Natural killer cell (primary cell): ENCODE measurements at regions not wholly inside any gene's neighbourhood (a gene's known extent, or its start where the extent isn't known, plus 50 kb on each side); places are given as distances from the start of the nearest gene placed in this dataset.

Experiments
- ATAC-seq, 3 donors: fragments of 150-1000 bp in 2 of 3; fragments of 200-7000 bp in 1 of 3; cut with Tn5 transposase; 1 replicate in 1 of 3; 2 replicates in 2 of 3; pipeline ENCODE4 v1.10.0; 2021; ENCODE audit warnings: mild to moderate bottlenecking in 2 of 3, moderate library complexity in 2 of 3
- DNase-seq, 2 donors: peaks; one replicate each; pipeline versions ENCODE4 v3.0.0 to v3.0.0-alpha.2; 2013 to 2021; ENCODE audit warnings: mixed read lengths in 1 of 2
- H3K27ac ChIP-seq: one replicate; pipeline ENCODE4 v1.5.1; 2013; ENCODE audit warnings: mild to moderate bottlenecking, low read length
- H3K27me3 ChIP-seq: one replicate; pipeline ENCODE4 v1.6.1; 2013; ENCODE audit warnings: low read length; ENCODE audit not compliant: control insufficient read depth, insufficient read depth
- H3K36me3 ChIP-seq: one replicate; pipeline ENCODE4 v1.6.1; 2013; ENCODE audit warnings: low read length; ENCODE audit not compliant: control insufficient read depth, insufficient read depth
- H3K4me1 ChIP-seq: one replicate; pipeline ENCODE4 v1.6.1; 2013; ENCODE audit warnings: low read length; ENCODE audit not compliant: control insufficient read depth, insufficient read depth
- H3K4me3 ChIP-seq: one replicate; pipeline ENCODE4 v1.5.1; 2013; ENCODE audit warnings: low read length
- H3K9me3 ChIP-seq: one replicate; pipeline ENCODE4 v1.6.1; 2013; ENCODE audit warnings: low read length; ENCODE audit not compliant: control insufficient read depth, insufficient read depth
- H3K27ac Mint-ChIP-seq, 2 donors: one replicate each; pipeline ENCODE4 v1.8.0; 2022; ENCODE audit warnings: mild to moderate bottlenecking in 2 of 2, mixed read lengths in 2 of 2, moderate library complexity in 1 of 2
- H3K27me3 Mint-ChIP-seq, 2 donors: one replicate each; pipeline ENCODE4 v1.8.0; 2022; ENCODE audit warnings: low read depth in 2 of 2, mixed read lengths in 2 of 2
- H3K36me3 Mint-ChIP-seq: one replicate; pipeline ENCODE4 v1.8.0; 2022; ENCODE audit warnings: mixed read lengths
- H3K4me1 Mint-ChIP-seq, 2 donors: one replicate each; pipeline ENCODE4 v1.8.0; 2022; ENCODE audit warnings: mixed read lengths in 2 of 2
- H3K4me3 Mint-ChIP-seq: one replicate; pipeline ENCODE4 v1.8.0; 2022; ENCODE audit warnings: mild to moderate bottlenecking, moderate library complexity, mixed read lengths
- H3K9me3 Mint-ChIP-seq, 2 donors: one replicate each; pipeline ENCODE4 v1.8.0; 2022; ENCODE audit warnings: mixed read lengths in 2 of 2
- CTCF ChIP-seq: fragments of 200-600 bp; IDR thresholded peaks from one replicate; pipeline ENCODE4 v1.8.0; 2022; ENCODE audit warnings: antibody characterized with exemption
- WGBS: methylation state at CpG from one replicate; pipeline ENCODE4 v1.1.7; 2013; ENCODE audit warnings: missing lambda C conversion rate; ENCODE audit not compliant: insufficient coverage; 5-methylcytosine and 5-hydroxymethylcytosine counted together
- intact Hi-C: fragments of 100-400 bp; cut with micrococcal nuclease; formaldehyde crosslinking; loops from one replicate; pipeline ENCODE4 v1.14.2; 2022

DNA sequence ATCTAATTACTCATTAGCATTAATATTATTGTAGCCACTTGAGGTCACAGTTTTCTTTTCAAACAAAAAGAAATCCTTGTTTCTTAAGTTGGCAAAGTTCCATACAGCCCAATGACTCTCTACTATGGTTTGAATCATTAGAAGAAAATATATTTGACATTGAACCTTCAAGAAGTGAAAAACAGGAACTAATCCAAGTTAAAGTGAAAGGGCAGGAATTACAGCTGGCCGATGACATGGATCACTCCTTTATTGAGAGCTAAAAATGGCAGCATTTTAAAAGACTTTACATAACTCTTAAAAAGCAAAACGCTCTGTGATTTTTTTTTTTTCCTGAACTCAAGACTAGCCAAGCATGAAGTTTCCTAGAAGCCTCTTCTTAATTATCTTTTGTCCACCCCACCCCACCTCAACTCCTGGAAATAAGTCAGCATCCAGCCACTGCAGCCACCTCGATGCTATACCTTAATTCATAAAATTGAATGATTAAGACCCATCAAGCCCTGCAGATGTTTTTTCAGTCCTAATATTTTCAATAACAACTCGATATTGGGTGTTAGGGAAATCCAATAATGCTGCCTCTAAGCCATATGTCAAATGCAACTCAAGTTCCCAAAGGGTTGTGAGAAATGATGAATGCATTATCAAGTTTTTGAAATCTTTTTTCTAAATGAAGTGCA is 323.1 kb downstream of the HHIPL2 start:
- Histone ChIP-seq H3K4me1 (no peaks in the 10 kb centered on the region), H3K36me3 (no peaks in the 10 kb centered on the region), H3K4me3 (no peak overlapping the region), H3K27me3 (no peaks in the 10 kb centered on the region), H3K27ac (no peak overlapping the region), H3K9me3 (no peaks in the 10 kb centered on the region)
- Mint-ChIP-seq H3K4me1 (no peaks in the 10 kb centered on the region), H3K4me3 (no peak overlapping the region), H3K27me3 (peaks cover 8 to 10% of the 10 kb centered on the region in 2 donors), H3K9me3 (peaks cover 0 to 2% of the 10 kb centered on the region in 2 donors), H3K36me3 (no peaks in the 10 kb centered on the region), H3K27ac (no peak overlapping the region)
- DNase-seq = no peak
- 48% methylated on average over 3 of the region's 4 CpGs for WGBS
- no peak for TF ChIP-seq CTCF
- intact Hi-C loops = no loop called here
- ATAC-seq = no peak

DNA sequence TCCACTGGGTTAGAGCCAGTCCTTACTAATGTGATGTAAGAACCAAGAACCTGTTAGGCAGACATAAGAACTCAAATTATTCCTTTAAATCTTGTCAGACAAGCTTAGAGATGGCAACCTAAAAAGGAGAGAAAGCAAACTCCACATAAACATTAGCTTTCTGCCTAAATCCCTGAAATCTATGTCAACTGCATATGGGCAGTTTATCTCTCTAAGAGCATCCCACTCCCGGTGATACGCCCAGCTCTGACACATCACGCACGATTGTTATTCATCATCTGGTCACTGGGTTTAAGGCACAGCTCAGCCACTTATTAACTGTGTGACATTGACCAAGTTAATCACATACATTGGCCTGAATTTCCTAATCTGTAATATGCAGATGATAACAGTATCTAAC is 323.7 kb downstream of the HHIPL2 start:
- no peak for ATAC-seq
- 95% methylated on average over 4 of the region's 4 CpGs for WGBS
- Histone ChIP-seq H3K27me3 (no peaks in the 10 kb centered on the region), H3K9me3 (no peaks in the 10 kb centered on the region), H3K36me3 (no peaks in the 10 kb centered on the region), H3K4me3 (no peak overlapping the region), H3K27ac (no peak overlapping the region), H3K4me1 (no peaks in the 10 kb centered on the region)
- H3K4me1 Mint-ChIP-seq = no peaks in the 10 kb centered on the region
- no peak for DNase-seq
- intact Hi-C loops = no loop called here
- H3K27me3 Mint-ChIP-seq = peaks cover 2 to 10% of the 10 kb centered on the region in 2 donors
- peaks cover 0 to 2% of the 10 kb centered on the region in 2 donors for H3K9me3 Mint-ChIP-seq
- H3K27ac Mint-ChIP-seq = no peak overlapping the region
- H3K36me3 Mint-ChIP-seq = peaks cover 2% of the 10 kb centered on the region
- no peak for TF ChIP-seq CTCF
- no peak overlapping the region for H3K4me3 Mint-ChIP-seq

- Histone ChIP-seq H3K4me1 (no peaks in the 10 kb centered on the region), H3K27me3 (no peaks in the 10 kb centered on the region), H3K4me3 (no peak overlapping the region), H3K27ac (no peak overlapping the region), H3K36me3 (no peaks in the 10 kb centered on the region), H3K9me3 (no peaks in the 10 kb centered on the region)
- peaks cover 0 to 11% of the 10 kb centered on the region in 2 donors for H3K27me3 Mint-ChIP-seq
- intact Hi-C loops = no loop called here
- H3K27ac Mint-ChIP-seq = no peak overlapping the region
- H3K9me3 Mint-ChIP-seq = peaks cover 0 to 2% of the 10 kb centered on the region in 2 donors
- no peak overlapping the region for H3K4me3 Mint-ChIP-seq
- peaks cover 7% of the 10 kb centered on the region for H3K36me3 Mint-ChIP-seq
- WGBS = 87% methylated on average over 1 of the region's 1 CpG
- no peak for ATAC-seq
- DNase-seq = no peak
- no peaks in the 10 kb centered on the region for H3K4me1 Mint-ChIP-seq
- TF ChIP-seq CTCF = no peak
These were observed 324.9 kb downstream of the HHIPL2 start for GRCh38 chr1:222223010-222223409.

- no peak overlapping the region for H3K27ac Mint-ChIP-seq
- H3K36me3 Mint-ChIP-seq = peaks cover 7% of the 10 kb centered on the region
- no peaks in the 10 kb centered on the region for H3K36me3 ChIP-seq
- no peak overlapping the region for H3K27ac ChIP-seq
- no peak for ATAC-seq
- no peaks in the 10 kb centered on the region for H3K27me3 ChIP-seq
- no peak for TF ChIP-seq CTCF
- no peak overlapping the region for H3K4me3 ChIP-seq
- H3K9me3 Mint-ChIP-seq = no peaks in the 10 kb centered on the region
- H3K4me1 ChIP-seq = no peaks in the 10 kb centered on the region
- no peak for DNase-seq
- H3K9me3 ChIP-seq = no peaks in the 10 kb centered on the region
- H3K4me3 Mint-ChIP-seq = no peak overlapping the region
- intact Hi-C loops = no loop called here
- H3K4me1 Mint-ChIP-seq = no peaks in the 10 kb centered on the region
- peaks cover 11 to 20% of the 10 kb centered on the region in 2 donors for H3K27me3 Mint-ChIP-seq
- 83% methylated on average over 1 of the region's 3 CpGs for WGBS
These were observed 331.6 kb downstream of the HHIPL2 start for GRCh38 chr1:222216255-222216754.
